GM23248 (cell line): ENCODE measurements at regions not wholly inside any gene's neighbourhood (a gene's known extent, or its start where the extent isn't known, plus 50 kb on each side); places are given as distances from the start of the nearest gene placed in this dataset.

Experiments
- DNase-seq: peaks from one replicate; pipeline ENCODE4 v3.0.0-alpha.2; 2015
- H2AFZ ChIP-seq: fragments of 200-600 bp; sonication (generic); 2 replicates; pipeline ENCODE4 v1.6.1; 2016; ENCODE audit warnings: antibody characterized with exemption
- H3F3A ChIP-seq: fragments of 200-600 bp; sonication (generic); 2 replicates; pipeline ENCODE4 v1.6.1; 2016; ENCODE audit warnings: mild to moderate bottlenecking, antibody characterized with exemption, mixed run types; ENCODE audit not compliant: insufficient read depth
- H3K27ac ChIP-seq: fragments of 200-600 bp; sonication (generic); 2 replicates; pipeline ENCODE4 v1.5.1; 2016; ENCODE audit warnings: mild to moderate bottlenecking
- H3K27me3 ChIP-seq: fragments of 200-600 bp; sonication (generic); replicated peaks from 2 replicates; pipeline ENCODE4 v1.6.1; 2016; ENCODE audit warnings: mild to moderate bottlenecking; ENCODE audit not compliant: insufficient read depth
- H3K36me3 ChIP-seq: fragments of 200-600 bp; sonication (generic); 2 replicates; pipeline ENCODE4 v1.6.1; 2016; ENCODE audit warnings: low read depth, mild to moderate bottlenecking
- H3K4me1 ChIP-seq: fragments of 200-600 bp; sonication (generic); 2 replicates; pipeline ENCODE4 v1.6.1; 2016; ENCODE audit warnings: mild to moderate bottlenecking; ENCODE audit not compliant: insufficient read depth
- H3K4me2 ChIP-seq: fragments of 200-600 bp; sonication (generic); one replicate; pipeline ENCODE4 v1.6.1; 2016; ENCODE audit warnings: mild to moderate bottlenecking; ENCODE audit not compliant: unreplicated experiment
- H3K4me3 ChIP-seq: fragments of 200-600 bp; sonication (generic); 2 replicates; pipeline ENCODE4 v1.5.1; 2016; ENCODE audit warnings: mild to moderate bottlenecking
- H3K79me2 ChIP-seq: fragments of 200-600 bp; sonication (generic); 2 replicates; pipeline ENCODE4 v1.6.1; 2016; ENCODE audit warnings: mild to moderate bottlenecking; ENCODE audit not compliant: insufficient read depth
- H3K9ac ChIP-seq: fragments of 200-600 bp; sonication (generic); 2 replicates; pipeline ENCODE4 v1.6.1; 2016; ENCODE audit warnings: mild to moderate bottlenecking
- H3K9me2 ChIP-seq: fragments of 200-600 bp; sonication (generic); 2 replicates; pipeline ENCODE4 v1.6.1; 2016; ENCODE audit warnings: mixed run types, mild to moderate bottlenecking, moderate library complexity; ENCODE audit not compliant: insufficient read depth
- H3K9me3 ChIP-seq: fragments of 200-600 bp; sonication (generic); one replicate; pipeline ENCODE4 v1.6.1; 2017; ENCODE audit warnings: low read depth
- H4K20me1 ChIP-seq: fragments of 200-600 bp; sonication (generic); 2 replicates; pipeline ENCODE4 v1.6.0; 2016; ENCODE audit not compliant: insufficient read depth
- EZH2 ChIP-seq: fragments of 200-600 bp; sonication (generic); IDR thresholded peaks from 2 replicates; pipeline ENCODE4 v1.6.1; 2018; ENCODE audit warnings: antibody characterized with exemption, mild to moderate bottlenecking; ENCODE audit not compliant: insufficient read depth, poor library complexity, severe bottlenecking
- EZH2phosphoT487 ChIP-seq: fragments of 200-600 bp; sonication (generic); IDR thresholded peaks from 2 replicates; pipeline ENCODE4 v1.6.1; 2018; ENCODE audit warnings: antibody characterized with exemption, moderate library complexity, mild to moderate bottlenecking, low read depth; ENCODE audit not compliant: insufficient read depth
- WGBS, 2 experiments: methylation state at CpG; one replicate each; pipeline ENCODE4 v1.1.6; 2015 to 2017; ENCODE audit warnings: low lambda C conversion rate in 2 of 2, low coverage in 1 of 2; ENCODE audit errors: missing lambda C conversion rate in 2 of 2; 5-methylcytosine and 5-hydroxymethylcytosine counted together
- in situ Hi-C: fragments of 300-500 bp; cut with MboI; formaldehyde crosslinking; loops from 2 replicates; pipeline ENCODE4 v1.15.0; 2020

DNA sequence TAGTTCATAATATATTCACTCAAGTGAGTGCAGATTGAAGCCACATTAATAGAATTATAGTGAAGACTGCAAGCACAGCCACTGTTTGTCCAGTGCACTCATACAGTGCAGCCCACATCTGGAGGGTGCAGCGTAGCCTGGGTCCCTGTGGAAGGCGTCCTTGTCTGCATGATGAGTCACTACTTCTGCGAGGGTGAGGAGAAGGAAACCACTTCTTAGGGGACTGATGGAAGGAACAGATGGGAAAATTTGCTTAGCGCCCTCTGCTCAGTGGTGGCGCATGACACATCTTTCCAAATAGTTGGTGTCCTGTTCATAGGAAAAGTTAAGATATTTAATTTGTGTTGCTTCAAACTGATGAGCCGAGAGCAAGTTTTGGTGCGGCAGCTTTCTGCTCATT is 330.4 kb upstream of the SMIM21 start:
- DNase-seq, result no peak
- H3K79me2 ChIP-seq, result no peaks in the 10 kb centered on the region
- no peaks in the 10 kb centered on the region for H4K20me1 ChIP-seq
- TF ChIP-seq EZH2phosphoT487, result no peak
- H3F3A ChIP-seq, result no peaks in the 10 kb centered on the region
- no peak overlapping the region for H3K27ac ChIP-seq
- no peaks in the 10 kb centered on the region for H3K9me3 ChIP-seq
- no peaks in the 10 kb centered on the region for H3K36me3 ChIP-seq
- in situ Hi-C loops, result no loop called here
- no peak overlapping the region for H2AFZ ChIP-seq
- H3K9me2 ChIP-seq, result no peaks in the 10 kb centered on the region
- H3K9ac ChIP-seq, result no peak overlapping the region
- no peak overlapping the region for H3K4me2 ChIP-seq
- WGBS, 2 experiments, result 48 to 50% methylated on average over 7 of the region's 7 CpGs
- no peaks in the 10 kb centered on the region for H3K27me3 ChIP-seq
- H3K4me3 ChIP-seq, result no peak overlapping the region
- H3K4me1 ChIP-seq, result no peaks in the 10 kb centered on the region

DNA sequence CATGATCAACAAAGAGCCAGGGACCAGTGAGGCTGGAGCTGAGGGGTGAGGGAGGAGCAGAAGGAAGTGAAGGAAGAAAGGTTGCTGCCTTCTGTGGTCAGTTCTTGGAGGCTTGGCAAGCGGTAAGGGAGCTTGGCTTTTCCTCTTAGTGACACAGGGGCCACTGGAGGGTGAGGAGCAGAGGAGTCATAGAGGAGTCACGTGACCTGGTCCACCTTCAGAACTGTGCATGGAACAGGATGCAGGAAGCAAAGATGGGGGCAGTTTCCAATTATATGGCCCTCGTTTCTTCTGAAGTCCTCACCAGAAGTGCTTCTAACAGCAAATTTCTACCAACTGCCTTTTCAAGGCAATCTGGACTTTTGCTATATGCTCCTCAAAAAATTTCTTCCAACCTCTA is 326.9 kb upstream of the SMIM21 start:
- no peaks in the 10 kb centered on the region for H3K36me3 ChIP-seq
- H3K4me3 ChIP-seq, result no peak overlapping the region
- no peak overlapping the region for H3K27ac ChIP-seq
- H3K9me3 ChIP-seq, result no peaks in the 10 kb centered on the region
- H3K27me3 ChIP-seq, result no peaks in the 10 kb centered on the region
- TF ChIP-seq EZH2, result no peak
- no peak for TF ChIP-seq EZH2phosphoT487
- H3K9me2 ChIP-seq, result no peaks in the 10 kb centered on the region
- no peaks in the 10 kb centered on the region for H4K20me1 ChIP-seq
- no peaks in the 10 kb centered on the region for H3K79me2 ChIP-seq
- H3K4me2 ChIP-seq, result no peak overlapping the region
- H2AFZ ChIP-seq, result no peak overlapping the region
- WGBS, 2 experiments, result 48 to 49% methylated on average over 3 of the region's 3 CpGs
- no peak overlapping the region for H3K9ac ChIP-seq
- H3K4me1 ChIP-seq, result no peaks in the 10 kb centered on the region
- H3F3A ChIP-seq, result no peaks in the 10 kb centered on the region
- no peak for DNase-seq
- in situ Hi-C loops, result no loop called here

DNA sequence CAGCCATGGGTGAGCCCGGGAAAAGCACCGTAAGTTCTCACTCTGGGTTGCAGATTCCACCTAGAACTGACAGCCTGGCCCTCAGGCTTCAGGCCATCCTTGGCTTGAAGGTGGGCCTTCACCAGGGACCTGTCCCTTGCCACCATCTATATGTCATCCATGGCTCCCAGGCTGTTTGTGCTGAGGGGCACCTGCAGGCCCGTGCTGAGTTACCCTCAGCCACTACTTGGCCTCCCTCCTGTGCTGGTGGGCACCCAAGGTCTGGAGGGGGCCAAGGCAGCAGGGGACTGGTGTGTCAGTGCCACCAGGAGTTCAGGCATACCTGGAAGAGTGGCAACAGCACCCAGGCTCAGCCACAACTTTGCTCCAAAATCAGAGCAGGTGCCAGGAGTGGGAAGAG is 326.2 kb upstream of the SMIM21 start:
- in situ Hi-C loops, result no loop called here
- DNase-seq, result no peak
- no peaks in the 10 kb centered on the region for H3K9me2 ChIP-seq
- no peaks in the 10 kb centered on the region for H3K4me1 ChIP-seq
- H3K36me3 ChIP-seq, result no peaks in the 10 kb centered on the region
- no peak overlapping the region for H3K9ac ChIP-seq
- H3K79me2 ChIP-seq, result no peaks in the 10 kb centered on the region
- H2AFZ ChIP-seq, result no peak overlapping the region
- no peak for TF ChIP-seq EZH2
- TF ChIP-seq EZH2phosphoT487, result no peak
- no peak overlapping the region for H3K4me3 ChIP-seq
- no peaks in the 10 kb centered on the region for H3K27me3 ChIP-seq
- H4K20me1 ChIP-seq, result no peaks in the 10 kb centered on the region
- no peak overlapping the region for H3K27ac ChIP-seq
- H3F3A ChIP-seq, result no peaks in the 10 kb centered on the region
- WGBS, 2 experiments, result 70 to 88% methylated on average over 2 to 3 of the region's 3 CpGs
- no peaks in the 10 kb centered on the region for H3K9me3 ChIP-seq
- H3K4me2 ChIP-seq, result no peak overlapping the region

DNA sequence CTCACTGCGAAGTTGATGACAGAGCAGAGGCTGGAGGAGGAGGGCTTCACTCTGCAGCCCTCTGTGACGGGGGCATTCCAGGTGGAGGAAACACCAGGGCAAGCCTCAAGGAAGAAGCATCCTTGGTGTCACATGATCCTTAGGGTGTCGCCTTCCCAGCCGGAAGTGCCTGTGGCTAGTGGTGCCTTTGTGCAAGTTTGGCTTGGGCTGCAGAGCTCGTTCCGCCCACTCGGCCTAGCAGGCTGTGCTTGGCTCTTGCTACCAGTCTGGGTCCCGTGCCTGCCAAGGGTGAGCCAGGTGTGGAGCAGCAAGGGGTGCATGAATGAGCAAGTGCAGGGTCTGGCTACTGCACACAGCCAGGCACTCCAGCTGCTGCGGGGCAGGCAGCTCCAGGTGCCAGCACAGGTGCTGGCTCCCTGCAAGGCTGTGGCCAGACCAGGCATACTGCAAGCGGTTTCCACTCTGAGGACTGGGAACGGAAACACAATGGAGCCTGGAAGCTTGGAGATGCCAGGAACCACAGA is 325.3 kb upstream of the SMIM21 start:
- Histone ChIP-seq H3K9me2 (no peaks in the 10 kb centered on the region), H3K27me3 (no peaks in the 10 kb centered on the region), H3K36me3 (no peaks in the 10 kb centered on the region), H3K9me3 (no peaks in the 10 kb centered on the region), H4K20me1 (no peaks in the 10 kb centered on the region), H3K4me2 (no peak overlapping the region), H3F3A (no peaks in the 10 kb centered on the region), H3K27ac (no peak overlapping the region), H3K4me3 (no peak overlapping the region), H3K79me2 (no peaks in the 10 kb centered on the region), H3K4me1 (no peaks in the 10 kb centered on the region), H3K9ac (no peak overlapping the region), H2AFZ (no peak overlapping the region)
- no peak for TF ChIP-seq EZH2
- no peak for TF ChIP-seq EZH2phosphoT487
- 36 to 40% methylated on average over 11 of the region's 11 CpGs for WGBS, 2 experiments
- in situ Hi-C loops, result no loop called here
- DNase-seq, result no peak

DNA sequence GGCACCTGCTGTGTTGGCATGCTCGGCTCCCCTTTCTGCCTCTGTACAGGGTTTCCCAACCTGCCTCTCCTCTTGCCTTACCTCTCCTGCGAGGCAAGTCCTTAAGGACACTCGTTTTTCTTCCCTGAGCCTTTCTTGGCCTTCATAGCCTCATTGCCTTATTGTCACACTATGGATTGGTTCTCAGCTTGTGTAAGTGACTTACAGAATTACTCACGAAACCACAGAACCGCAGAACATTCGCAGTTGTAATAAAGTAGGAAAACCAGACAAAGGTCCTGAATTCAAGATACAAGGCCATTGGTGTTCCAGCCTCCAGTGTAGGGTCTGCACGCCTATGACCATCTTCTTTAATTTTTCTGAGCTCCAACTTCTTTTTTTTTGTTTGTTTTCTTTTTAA is 317.6 kb upstream of the SMIM21 start:
- H3K4me2 ChIP-seq, result no peak overlapping the region
- DNase-seq, result no peak
- no peaks in the 10 kb centered on the region for H3K4me1 ChIP-seq
- no peaks in the 10 kb centered on the region for H3K36me3 ChIP-seq
- 51 to 62% methylated on average over 7 of the region's 7 CpGs for WGBS, 2 experiments
- no peaks in the 10 kb centered on the region for H3K9me3 ChIP-seq
- 0 out of 2 replicates have a peak, but pooled peaks cover 9% of the 10 kb centered on the region for H3K27me3 ChIP-seq
- TF ChIP-seq EZH2 (no peak), EZH2phosphoT487 (no peak)
- H3K79me2 ChIP-seq, result no peaks in the 10 kb centered on the region
- H3F3A ChIP-seq, result no peaks in the 10 kb centered on the region
- no peaks in the 10 kb centered on the region for H3K9me2 ChIP-seq
- no peaks in the 10 kb centered on the region for H4K20me1 ChIP-seq
- in situ Hi-C loops, result no loop called here
- H3K9ac ChIP-seq, result no peak overlapping the region
- no peak overlapping the region for H3K4me3 ChIP-seq
- no peak overlapping the region for H2AFZ ChIP-seq
- H3K27ac ChIP-seq, result no peak overlapping the region
